Kidney (tissue), 13 donors: ENCODE measurements at regions not wholly inside any gene's neighbourhood (a gene's known extent, or its start where the extent isn't known, plus 50 kb on each side); places are given as distances from the start of the nearest gene placed in this dataset.

Source experiments
- DNase-seq, 5 donors: peaks; one replicate each; pipeline ENCODE4 v3.0.0-alpha.2; 2013 to 2020
- FAIRE-seq: peaks from 2 replicates; lab custom pipeline; 2012; peaks lifted over from hg19 to GRCh38; lab: Jason Lieb, UNC
- H3K27ac ChIP-seq, 2 donors: one replicate each; pipeline ENCODE4 v1.7.0; 2013; ENCODE audit warnings: low read depth in 2 of 2, low read length in 2 of 2, inconsistent platforms in 1 of 2
- H3K27me3 ChIP-seq: one replicate; pipeline ENCODE4 v1.7.1; 2013; ENCODE audit warnings: low read length, inconsistent platforms; ENCODE audit not compliant: control insufficient read depth, insufficient read depth
- H3K36me3 ChIP-seq, 3 donors: one replicate each; pipeline versions ENCODE4 v1.7.0 to v1.7.1; 2013; ENCODE audit warnings: low read length in 3 of 3, control low read depth in 1 of 3, inconsistent platforms in 1 of 3; ENCODE audit not compliant: insufficient read depth in 3 of 3, control insufficient read depth in 2 of 3
- H3K4me1 ChIP-seq, 3 donors: one replicate each; pipeline versions ENCODE4 v1.7.0 to v1.7.1; 2013; ENCODE audit warnings: low read length in 3 of 3, inconsistent platforms in 1 of 3, low read depth in 1 of 3; ENCODE audit not compliant: control insufficient read depth in 2 of 3, insufficient read depth in 2 of 3
- H3K4me3 ChIP-seq, 3 donors: one replicate each; pipeline versions ENCODE4 v1.7.0 to v1.8.1; 2013; ENCODE audit warnings: low read length in 3 of 3, control low read depth in 1 of 3, inconsistent platforms in 1 of 3
- H3K9ac ChIP-seq, 3 donors: one replicate each; pipeline versions ENCODE4 v1.7.0 to v1.7.1; 2013; ENCODE audit warnings: low read length in 3 of 3, control low read depth in 1 of 3, inconsistent platforms in 1 of 3
- H3K9me3 ChIP-seq, 3 donors: one replicate each; pipeline versions ENCODE4 v1.7.0 to v1.7.1; 2013; ENCODE audit warnings: low read length in 3 of 3, control low read depth in 1 of 3, inconsistent platforms in 1 of 3; ENCODE audit not compliant: control insufficient read depth in 2 of 3, insufficient read depth in 1 of 3
- intact Hi-C: fragments of 100-400 bp; cut with DNase I; formaldehyde crosslinking; loops from one replicate; pipeline ENCODE4 v1.11.1; 2022
- TF ChIP-seq, protein P1 (sequence below): IDR thresholded peaks from 3 replicates; pipeline ENCODE4 v1.5.1; 2012; ENCODE audit warnings: mild to moderate bottlenecking, moderate library complexity, borderline replicate concordance; ENCODE audit not compliant: insufficient read depth; ENCODE audit errors: extremely low read depth
- donor health status: control.
- donor health status: control.
- donor health status: control.
- donor health status: control.
- donor health status: control.
- donor health status: DM: yes; HTN: yes; CAD: no.
- donor health status: Normal renal cell carcinoma (clear cell type).

DNA sequence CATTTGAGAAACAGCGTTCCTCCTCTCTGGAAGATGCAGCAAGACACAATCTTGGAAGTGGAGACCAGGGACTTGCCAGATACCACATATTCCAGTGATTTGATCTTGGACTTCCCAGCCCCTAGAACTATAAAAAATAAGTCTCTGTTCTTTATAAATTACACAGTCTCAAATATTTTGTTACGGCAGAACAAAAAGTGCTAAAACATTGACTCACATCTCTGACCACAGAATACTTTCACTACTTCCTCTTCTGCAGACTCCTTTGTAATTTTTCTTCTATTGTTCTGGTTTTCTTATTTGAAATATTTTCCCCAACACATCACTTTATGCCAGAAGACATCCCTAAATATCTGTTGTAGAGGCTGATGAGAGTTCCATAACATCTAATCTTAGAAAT is 706.1 kb upstream of the CDH18 start:
- H3K9ac ChIP-seq, result no peak overlapping the region
- H3K27ac ChIP-seq, result no peak overlapping the region
- H3K9me3 ChIP-seq, result no peaks in the 10 kb centered on the region
- DNase-seq, result no peak
- TF ChIP-seq, protein P1, sequence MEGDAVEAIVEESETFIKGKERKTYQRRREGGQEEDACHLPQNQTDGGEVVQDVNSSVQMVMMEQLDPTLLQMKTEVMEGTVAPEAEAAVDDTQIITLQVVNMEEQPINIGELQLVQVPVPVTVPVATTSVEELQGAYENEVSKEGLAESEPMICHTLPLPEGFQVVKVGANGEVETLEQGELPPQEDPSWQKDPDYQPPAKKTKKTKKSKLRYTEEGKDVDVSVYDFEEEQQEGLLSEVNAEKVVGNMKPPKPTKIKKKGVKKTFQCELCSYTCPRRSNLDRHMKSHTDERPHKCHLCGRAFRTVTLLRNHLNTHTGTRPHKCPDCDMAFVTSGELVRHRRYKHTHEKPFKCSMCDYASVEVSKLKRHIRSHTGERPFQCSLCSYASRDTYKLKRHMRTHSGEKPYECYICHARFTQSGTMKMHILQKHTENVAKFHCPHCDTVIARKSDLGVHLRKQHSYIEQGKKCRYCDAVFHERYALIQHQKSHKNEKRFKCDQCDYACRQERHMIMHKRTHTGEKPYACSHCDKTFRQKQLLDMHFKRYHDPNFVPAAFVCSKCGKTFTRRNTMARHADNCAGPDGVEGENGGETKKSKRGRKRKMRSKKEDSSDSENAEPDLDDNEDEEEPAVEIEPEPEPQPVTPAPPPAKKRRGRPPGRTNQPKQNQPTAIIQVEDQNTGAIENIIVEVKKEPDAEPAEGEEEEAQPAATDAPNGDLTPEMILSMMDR, result no peak
- no peaks in the 10 kb centered on the region for H3K4me1 ChIP-seq
- intact Hi-C loops, result no loop called here
- H3K27me3 ChIP-seq, result no peaks in the 10 kb centered on the region
- no peak for FAIRE-seq
- no peaks in the 10 kb centered on the region for H3K36me3 ChIP-seq
- no peak overlapping the region for H3K4me3 ChIP-seq

DNA sequence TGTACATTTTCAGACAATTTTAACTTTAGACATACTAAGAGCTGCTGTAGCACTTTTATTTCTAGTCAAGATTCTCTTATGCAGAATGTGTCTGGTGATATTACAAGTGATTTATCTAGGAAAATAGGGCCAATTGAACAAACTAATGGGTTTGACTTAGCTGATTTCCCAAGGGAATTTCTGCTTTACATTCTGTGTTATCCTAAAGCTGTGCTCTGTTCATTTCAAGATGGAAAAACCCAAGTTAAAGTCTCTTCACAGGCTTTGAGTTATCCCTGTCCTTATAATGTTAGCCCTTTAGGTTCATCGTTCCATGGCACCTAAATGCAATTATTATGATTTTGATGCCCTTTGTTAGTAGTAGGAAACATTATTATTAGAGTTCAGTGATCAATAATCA is 704.9 kb upstream of the CDH18 start:
- Histone ChIP-seq H3K4me1 (no peaks in the 10 kb centered on the region), H3K27ac (no peak overlapping the region), H3K36me3 (no peaks in the 10 kb centered on the region), H3K4me3 (no peak overlapping the region), H3K9me3 (no peaks in the 10 kb centered on the region), H3K27me3 (no peaks in the 10 kb centered on the region), H3K9ac (no peak overlapping the region)
- TF ChIP-seq, protein P1, result no peak
- DNase-seq (no peak), FAIRE-seq (no peak)
- intact Hi-C loops, result no loop called here

DNA sequence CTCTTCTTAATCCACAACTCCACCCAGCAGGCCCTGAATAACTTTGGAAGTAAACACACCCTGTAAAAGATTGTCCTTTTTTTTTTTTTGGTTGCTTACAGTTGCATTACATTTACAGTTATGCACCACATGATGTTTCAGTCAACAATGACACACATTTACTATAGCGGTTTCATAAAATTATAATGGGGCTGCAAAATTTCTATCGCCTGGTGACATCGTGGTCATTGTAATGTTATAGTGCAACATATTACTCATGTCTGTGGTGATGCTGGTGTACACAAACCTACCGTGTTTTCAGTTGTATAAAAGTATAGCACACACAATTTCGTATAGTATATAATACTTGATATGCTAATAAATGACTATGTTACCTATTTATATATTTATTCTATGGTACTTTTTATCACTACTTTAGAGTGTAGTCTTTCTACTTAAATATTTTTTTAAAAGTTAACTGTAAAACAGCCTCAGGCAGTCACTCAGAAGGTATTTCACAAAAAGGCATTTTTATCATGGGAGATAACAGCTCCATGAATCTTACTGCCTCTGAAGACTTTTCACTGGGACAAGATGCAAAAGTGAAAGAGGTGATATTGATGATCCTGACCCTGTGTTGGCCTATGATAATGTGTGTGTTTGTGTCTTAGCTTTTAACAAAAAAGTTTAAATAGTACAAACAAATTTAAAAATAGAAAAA is 695.4 kb upstream of the CDH18 start:
- no peak overlapping the region for H3K27ac ChIP-seq
- no peak overlapping the region for H3K4me3 ChIP-seq
- no peak for FAIRE-seq
- H3K36me3 ChIP-seq, result no peaks in the 10 kb centered on the region
- H3K27me3 ChIP-seq, result no peaks in the 10 kb centered on the region
- TF ChIP-seq, protein P1, result no peak
- intact Hi-C loops, result no loop called here
- H3K9me3 ChIP-seq, result no peaks in the 10 kb centered on the region
- no peaks in the 10 kb centered on the region for H3K4me1 ChIP-seq
- H3K9ac ChIP-seq, result no peak overlapping the region
- no peak for DNase-seq

DNA sequence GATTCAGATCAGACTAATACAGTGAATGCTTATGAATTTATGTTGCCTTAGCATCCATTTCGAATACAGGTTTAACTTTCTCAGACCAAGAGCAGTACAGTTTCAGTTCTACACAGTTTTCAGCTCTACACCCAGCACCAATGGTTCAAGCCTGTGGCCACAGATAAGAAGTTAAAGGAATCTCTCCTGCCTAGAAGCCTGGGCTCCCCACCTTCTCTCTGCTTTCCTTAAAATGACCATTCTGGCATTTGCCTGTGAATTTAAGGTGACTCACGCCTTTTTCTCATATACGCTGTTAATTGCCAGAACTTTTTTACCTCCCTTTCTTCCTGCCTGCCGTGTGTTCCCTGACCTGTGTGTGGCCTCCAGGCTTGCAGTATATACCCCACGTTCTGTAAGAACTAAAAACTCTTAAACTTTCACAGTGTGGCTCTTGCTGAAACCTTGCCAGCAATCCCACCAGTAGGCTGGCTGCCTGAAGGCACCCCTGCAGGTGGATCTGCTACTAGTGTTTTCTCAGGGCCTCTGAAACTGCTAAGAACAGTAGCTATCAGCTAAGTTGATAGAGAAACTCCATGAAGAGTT is 692.8 kb upstream of the CDH18 start:
- H3K36me3 ChIP-seq, result no peaks in the 10 kb centered on the region
- DNase-seq (no peak), FAIRE-seq (no peak)
- H3K27me3 ChIP-seq, result no peaks in the 10 kb centered on the region
- no peak overlapping the region for H3K4me3 ChIP-seq
- H3K9me3 ChIP-seq, result no peaks in the 10 kb centered on the region
- no peaks in the 10 kb centered on the region for H3K4me1 ChIP-seq
- TF ChIP-seq, protein P1, result no peak
- H3K9ac ChIP-seq, result no peak overlapping the region
- H3K27ac ChIP-seq, result no peak overlapping the region
- intact Hi-C loops, result no loop called here
